H54 (cell line): ENCODE measurements at regions not wholly inside any gene's neighbourhood (a gene's known extent, or its start where the extent isn't known, plus 50 kb on each side); places are given as distances from the start of the nearest gene placed in this dataset.

Experiments
- DNase-seq: peaks from one replicate; pipeline ENCODE4 v3.0.0; 2011; ENCODE audit warnings: low spot score, mixed read lengths; ENCODE audit not compliant: insufficient read length
- FAIRE-seq: peaks from 3 replicates; lab custom pipeline; 2011; peaks lifted over from hg19 to GRCh38; lab: Jason Lieb, UNC
- POLR2A ChIP-seq: IDR thresholded peaks from 2 replicates; pipeline ENCODE4 v1.6.1; 2011; ENCODE audit warnings: low read depth, mild to moderate bottlenecking, low read length

GRCh38 chr3:27591312-27592210, 107.4 kb upstream of the SLC4A7 start:
- no peak for DNase-seq
- FAIRE-seq = peak; percentile 62
- TF ChIP-seq POLR2A = no peak

- TF ChIP-seq POLR2A = no peak
- DNase-seq (no peak), FAIRE-seq (peak; percentile 89)
Observed at GRCh38 chr3:27590437-27591298, 106.5 kb upstream of the SLC4A7 start.

DNA sequence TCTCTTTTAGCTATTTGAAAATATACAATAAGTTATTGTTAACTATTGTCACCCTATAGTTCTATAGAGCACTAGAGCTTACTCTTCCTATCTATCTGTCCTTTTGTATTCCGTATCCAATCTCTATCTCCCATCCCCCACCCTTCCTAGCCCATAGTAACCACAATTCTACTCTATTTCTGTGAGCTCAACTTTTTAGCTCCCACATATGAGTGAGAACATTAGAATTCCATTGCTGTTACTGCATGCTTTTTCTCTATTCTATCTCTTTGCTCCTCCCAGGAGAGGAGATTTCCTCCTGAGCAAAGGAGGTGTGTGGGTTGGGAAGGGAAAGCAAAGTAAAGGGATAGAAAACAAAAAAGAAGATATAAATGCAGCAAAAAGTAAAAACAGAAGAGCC, 105.6 kb upstream of the SLC4A7 start:
- FAIRE-seq (no peak), DNase-seq (no peak)
- TF ChIP-seq POLR2A = no peak

GRCh38 chr3:27585429-27585828, 101.2 kb upstream of the SLC4A7 start:
- DNase-seq = no peak
- FAIRE-seq = no peak
- no peak for TF ChIP-seq POLR2A

DNA sequence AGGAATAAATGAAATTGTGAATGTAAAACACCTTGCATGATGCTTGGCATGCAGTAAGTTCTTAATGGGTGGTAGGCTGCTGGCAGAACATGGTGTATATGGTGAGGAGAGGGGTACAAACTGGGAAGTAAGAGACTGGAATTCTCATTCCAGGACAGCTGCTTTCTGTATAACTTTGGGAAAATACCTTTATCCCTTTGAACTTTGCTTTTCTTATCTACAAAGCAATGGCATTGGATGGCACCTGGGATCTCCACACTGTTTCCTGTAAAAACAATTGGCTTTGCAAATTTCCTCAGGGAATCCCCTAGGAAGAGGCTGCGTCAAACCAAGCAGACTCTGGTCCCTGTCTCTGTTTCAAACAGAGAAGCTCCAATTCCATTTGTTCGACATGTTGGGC, 100.7 kb upstream of the SLC4A7 start:
- FAIRE-seq = no peak
- no peak for TF ChIP-seq POLR2A
- DNase-seq = no peak

- no peak for TF ChIP-seq POLR2A
- FAIRE-seq (no peak), DNase-seq (no peak)
Observed at GRCh38 chr3:27581852-27582251, 97.7 kb upstream of the SLC4A7 start.

GRCh38 chr3:27578032-27578431, 93.8 kb upstream of the SLC4A7 start:
- no peak for FAIRE-seq
- DNase-seq = no peak
- no peak for TF ChIP-seq POLR2A

GRCh38 chr3:27577504-27577903, 93.3 kb upstream of the SLC4A7 start:
- no peak for FAIRE-seq
- TF ChIP-seq POLR2A = no peak

DNA sequence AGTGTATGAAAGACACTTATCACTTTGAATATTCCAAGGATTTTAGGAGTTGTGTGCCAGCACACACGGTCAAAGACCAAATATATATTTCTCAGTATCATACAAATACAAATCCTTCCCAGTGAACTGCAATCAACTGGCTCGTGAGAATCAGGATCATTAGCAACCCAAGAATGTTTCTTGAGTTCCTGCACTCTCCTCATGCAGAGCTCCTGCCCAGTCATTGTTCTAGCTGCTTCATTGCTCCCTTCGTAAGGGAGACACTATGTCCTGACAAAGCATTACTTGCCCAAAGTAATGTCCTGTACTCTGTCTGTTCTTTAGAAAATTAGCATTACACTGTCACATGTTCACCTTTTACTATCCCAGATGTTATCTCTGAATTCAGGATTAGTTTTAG, 92.0 kb upstream of the SLC4A7 start:
- DNase-seq = no peak
- no peak for TF ChIP-seq POLR2A
- no peak for FAIRE-seq

More at GRCh38 chr3:27577504-27577903, 93.3 kb upstream of the SLC4A7 start:
- DNase-seq = no peak

DNA sequence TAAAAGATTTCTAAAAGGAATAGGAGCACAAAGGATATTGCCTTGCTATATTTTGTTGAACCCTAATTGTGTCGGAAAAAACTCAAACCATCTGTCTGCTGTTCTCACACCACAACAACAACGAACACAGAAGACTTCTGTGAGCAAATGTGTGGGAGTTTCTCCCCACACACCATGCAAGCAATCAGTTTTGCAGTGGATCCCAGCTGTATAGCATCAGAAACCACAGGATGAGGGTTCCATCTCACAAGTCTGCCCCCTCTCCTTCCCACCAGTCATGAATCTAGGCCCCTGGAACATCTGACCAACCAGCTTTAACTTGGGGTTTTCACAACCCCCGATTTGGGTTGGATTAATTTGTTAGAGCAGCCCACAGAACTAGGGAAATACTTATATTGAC, 91.3 kb upstream of the SLC4A7 start:
- TF ChIP-seq POLR2A = no peak
- FAIRE-seq (no peak), DNase-seq (no peak)

DNA sequence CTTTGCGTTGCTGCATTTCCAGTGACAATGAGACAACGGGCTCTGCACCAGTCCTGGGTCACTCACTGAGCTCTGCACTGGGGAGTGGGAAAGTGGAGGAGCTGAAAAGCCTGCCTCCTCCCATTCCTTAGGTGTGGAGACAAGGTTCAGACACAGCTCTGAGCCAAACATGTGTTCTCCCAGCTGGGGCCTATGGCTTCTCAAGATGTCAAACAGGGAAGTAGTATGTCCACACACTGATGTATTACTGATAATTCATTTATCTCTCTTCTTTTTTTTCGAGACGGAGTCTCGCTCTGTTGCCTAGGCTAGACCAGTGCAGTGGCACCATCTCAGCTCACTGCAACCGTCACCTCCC, 90.2 kb upstream of the SLC4A7 start:
- no peak for DNase-seq
- FAIRE-seq = no peak
- no peak for TF ChIP-seq POLR2A

DNA sequence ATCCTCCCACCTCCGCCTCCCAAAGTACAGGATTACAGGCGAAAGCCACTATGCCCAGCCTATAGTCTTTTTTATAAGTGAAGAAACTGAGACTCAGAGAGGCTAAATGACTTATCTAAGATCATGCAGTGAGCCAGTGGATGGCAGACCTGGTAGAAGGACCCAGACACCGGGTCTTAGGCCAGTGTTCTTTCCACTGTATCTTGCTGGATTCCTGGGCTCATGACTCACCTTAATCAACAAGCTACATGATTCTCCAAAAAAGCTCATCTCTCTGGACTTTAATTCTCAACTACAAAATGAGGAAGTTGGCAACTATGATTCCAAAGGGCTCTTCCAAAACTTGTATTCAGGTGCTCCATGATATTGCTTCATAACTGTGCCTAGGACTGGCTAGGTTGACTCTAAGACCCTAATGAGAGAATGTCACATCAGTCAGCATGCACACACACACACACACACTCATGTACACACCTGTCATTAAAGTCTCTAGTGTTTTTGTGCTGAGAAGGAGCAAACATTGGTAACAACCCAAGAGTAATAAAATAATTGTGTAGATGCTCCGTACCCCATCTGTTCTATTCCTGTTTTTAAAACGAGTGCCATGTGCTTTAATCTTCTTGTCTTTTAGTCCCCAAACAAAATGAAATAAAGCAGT, 89.7 kb upstream of the SLC4A7 start:
- DNase-seq = no peak
- TF ChIP-seq POLR2A = no peak
- no peak for FAIRE-seq

DNA sequence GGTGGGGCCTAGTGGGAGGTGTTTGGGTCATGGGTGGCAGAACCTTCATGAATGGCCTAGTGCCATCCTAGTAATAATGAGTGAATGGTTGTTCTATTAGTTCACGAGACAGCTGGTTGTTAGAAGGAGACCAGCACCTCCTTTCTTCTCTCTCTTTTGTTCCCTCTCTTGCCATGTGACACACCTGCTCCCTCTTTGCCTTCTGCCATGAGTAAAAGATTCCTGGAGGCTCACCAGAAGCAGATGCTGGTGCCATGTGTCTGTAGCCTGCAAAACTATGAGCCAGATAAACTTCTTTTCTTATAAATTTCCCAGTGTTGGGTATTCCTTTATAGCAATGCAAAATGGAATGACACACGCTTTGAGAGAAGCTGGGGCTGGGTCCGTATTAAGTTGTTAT, 89.0 kb upstream of the SLC4A7 start:
- no peak for TF ChIP-seq POLR2A
- DNase-seq (no peak), FAIRE-seq (no peak)

DNA sequence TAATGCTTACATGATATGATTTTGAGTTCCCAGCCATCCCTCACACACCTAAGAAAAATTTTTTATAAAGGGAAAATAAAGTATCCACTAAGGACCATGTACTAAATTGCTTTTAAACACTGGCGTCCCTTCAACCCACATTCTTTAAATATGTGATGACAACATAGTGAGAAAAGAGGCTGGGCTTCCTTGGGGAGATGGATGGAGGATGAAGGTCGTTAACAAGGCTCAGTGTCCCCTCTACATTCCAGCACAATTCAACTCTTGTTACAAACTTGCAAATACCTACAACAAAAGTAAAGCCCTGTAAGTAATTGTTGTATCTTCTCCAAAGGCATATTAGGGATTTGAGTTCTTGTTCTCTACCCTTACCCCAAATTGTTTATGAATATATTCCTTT, 87.2 kb upstream of the SLC4A7 start:
- FAIRE-seq (no peak), DNase-seq (no peak)
- no peak for TF ChIP-seq POLR2A
